ENCODE measurements at regions not wholly inside any gene's neighbourhood (a gene's known extent, or its start where the extent isn't known, plus 50 kb on each side); places are given as distances from the start of the nearest gene placed in this dataset.

GRCh38 chr2:106332054-106332453 lies 136.2 kb downstream of the RGPD3 start:
- no peak for TF ChIP-seq CTCF (IDR thresholded peaks at IDR 0.05)
- TF ChIP-seq GABPA (IDR thresholded peaks at IDR 0.05; ENCODE audit: low read depth) = no peak
- TF ChIP-seq USF2 (IDR thresholded peaks at IDR 0.05; ENCODE audit: borderline replicate concordance, low read depth, low read length) = no peak
- no peak for TF ChIP-seq TAF1 (IDR thresholded peaks at IDR 0.05; ENCODE audit: borderline replicate concordance, low read depth, low read length)
- no peak for TF ChIP-seq RXRA (IDR thresholded peaks at IDR 0.05; ENCODE audit: borderline replicate concordance, low read depth)
- no peak for TF ChIP-seq CHD2 (IDR thresholded peaks at IDR 0.05; ENCODE audit: low read length, partially characterized antibody)

All from SK-N-SH (cell line).